ENCODE measurements at regions not wholly inside any gene's neighbourhood (a gene's known extent, or its start where the extent isn't known, plus 50 kb on each side); places are given as distances from the start of the nearest gene placed in this dataset.

DNA sequence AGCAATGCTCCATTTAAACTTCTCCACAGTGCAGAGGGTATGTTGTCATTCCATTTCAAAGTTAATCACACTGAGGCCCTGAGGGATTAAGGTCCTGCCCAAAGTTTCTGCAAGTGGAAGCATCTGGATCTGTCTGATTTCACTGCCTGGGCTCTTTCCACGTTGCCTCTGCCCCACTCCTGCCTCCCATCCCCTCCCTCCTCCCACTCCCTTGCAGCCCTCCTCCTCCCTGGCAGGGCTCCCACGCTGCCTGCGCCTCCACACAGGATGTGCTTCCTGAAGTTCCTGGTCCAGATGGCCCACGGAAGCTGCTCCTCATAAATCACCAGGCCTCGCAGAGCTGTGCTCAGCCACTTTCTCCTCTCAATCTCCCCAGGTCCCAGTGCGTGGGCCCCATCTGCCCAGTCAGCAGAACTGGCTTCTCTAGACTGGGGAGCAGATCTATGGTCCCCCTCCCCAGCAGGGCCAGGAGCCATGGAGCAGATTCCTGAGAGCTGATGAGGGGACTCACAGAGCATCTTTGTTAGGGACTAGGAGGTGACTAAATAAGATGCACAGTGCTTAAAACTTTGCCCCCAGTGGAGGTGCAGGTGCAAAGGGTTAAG is 65.4 kb upstream of the MAFB start:
- TF ChIP-seq ZBTB7A (IDR thresholded peaks at IDR 0.05; ENCODE audit: low read depth) (no peak), TEAD4 (IDR thresholded peaks at IDR 0.05) (no peak), CREB1 (IDR thresholded peaks at IDR 0.05; ENCODE audit: low read depth) (no peak), RAD21 (IDR thresholded peaks at IDR 0.05; ENCODE audit: low read depth) (no peak), NFIC (IDR thresholded peaks at IDR 0.05) (no peak), TAF1 (IDR thresholded peaks at IDR 0.05; ENCODE audit: low read depth) (no peak), YY1 (IDR thresholded peaks at IDR 0.05; ENCODE audit: low read depth) (no peak), FOXM1 (IDR thresholded peaks at IDR 0.05; ENCODE audit: borderline replicate concordance, low read depth) (no peak), EGR1 (IDR thresholded peaks at IDR 0.05) (no peak), TCF12 (IDR thresholded peaks at IDR 0.05; ENCODE audit: low read depth) (no peak)
- TF ChIP-seq, protein P1, sequence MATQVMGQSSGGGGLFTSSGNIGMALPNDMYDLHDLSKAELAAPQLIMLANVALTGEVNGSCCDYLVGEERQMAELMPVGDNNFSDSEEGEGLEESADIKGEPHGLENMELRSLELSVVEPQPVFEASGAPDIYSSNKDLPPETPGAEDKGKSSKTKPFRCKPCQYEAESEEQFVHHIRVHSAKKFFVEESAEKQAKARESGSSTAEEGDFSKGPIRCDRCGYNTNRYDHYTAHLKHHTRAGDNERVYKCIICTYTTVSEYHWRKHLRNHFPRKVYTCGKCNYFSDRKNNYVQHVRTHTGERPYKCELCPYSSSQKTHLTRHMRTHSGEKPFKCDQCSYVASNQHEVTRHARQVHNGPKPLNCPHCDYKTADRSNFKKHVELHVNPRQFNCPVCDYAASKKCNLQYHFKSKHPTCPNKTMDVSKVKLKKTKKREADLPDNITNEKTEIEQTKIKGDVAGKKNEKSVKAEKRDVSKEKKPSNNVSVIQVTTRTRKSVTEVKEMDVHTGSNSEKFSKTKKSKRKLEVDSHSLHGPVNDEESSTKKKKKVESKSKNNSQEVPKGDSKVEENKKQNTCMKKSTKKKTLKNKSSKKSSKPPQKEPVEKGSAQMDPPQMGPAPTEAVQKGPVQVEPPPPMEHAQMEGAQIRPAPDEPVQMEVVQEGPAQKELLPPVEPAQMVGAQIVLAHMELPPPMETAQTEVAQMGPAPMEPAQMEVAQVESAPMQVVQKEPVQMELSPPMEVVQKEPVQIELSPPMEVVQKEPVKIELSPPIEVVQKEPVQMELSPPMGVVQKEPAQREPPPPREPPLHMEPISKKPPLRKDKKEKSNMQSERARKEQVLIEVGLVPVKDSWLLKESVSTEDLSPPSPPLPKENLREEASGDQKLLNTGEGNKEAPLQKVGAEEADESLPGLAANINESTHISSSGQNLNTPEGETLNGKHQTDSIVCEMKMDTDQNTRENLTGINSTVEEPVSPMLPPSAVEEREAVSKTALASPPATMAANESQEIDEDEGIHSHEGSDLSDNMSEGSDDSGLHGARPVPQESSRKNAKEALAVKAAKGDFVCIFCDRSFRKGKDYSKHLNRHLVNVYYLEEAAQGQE (IDR thresholded peaks at IDR 0.05; ENCODE audit: low read depth) = no peak
- TF ChIP-seq, protein P2, sequence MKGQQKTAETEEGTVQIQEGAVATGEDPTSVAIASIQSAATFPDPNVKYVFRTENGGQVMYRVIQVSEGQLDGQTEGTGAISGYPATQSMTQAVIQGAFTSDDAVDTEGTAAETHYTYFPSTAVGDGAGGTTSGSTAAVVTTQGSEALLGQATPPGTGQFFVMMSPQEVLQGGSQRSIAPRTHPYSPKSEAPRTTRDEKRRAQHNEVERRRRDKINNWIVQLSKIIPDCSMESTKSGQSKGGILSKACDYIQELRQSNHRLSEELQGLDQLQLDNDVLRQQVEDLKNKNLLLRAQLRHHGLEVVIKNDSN (IDR thresholded peaks at IDR 0.05) = no peak

DNA sequence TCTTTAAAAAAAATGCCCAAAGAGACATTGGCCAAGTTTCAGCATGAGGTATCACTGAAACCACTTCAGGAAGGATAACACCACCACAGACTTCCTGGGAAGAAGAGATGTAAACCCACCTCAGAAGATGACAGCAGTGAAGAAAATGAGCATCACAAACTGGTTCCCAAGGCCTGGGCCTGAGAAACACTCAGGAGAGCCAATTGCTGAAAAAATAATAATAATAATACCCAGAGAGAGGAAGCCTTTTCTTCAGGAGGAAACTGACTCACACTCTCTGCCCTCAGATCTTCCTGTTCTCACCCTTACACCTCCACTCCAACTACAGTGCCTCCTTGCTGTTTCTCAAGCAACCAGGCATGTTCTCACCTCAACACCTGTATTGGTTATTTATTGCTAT is 68.1 kb upstream of the MAFB start:
- TF ChIP-seq, protein P2 (IDR thresholded peaks at IDR 0.05) = no peak
- TF ChIP-seq EGR1 (IDR thresholded peaks at IDR 0.05) (no peak), TAF1 (IDR thresholded peaks at IDR 0.05; ENCODE audit: low read depth) (no peak), ZBTB7A (IDR thresholded peaks at IDR 0.05; ENCODE audit: low read depth) (no peak), TEAD4 (IDR thresholded peaks at IDR 0.05) (no peak), YY1 (IDR thresholded peaks at IDR 0.05; ENCODE audit: low read depth) (no peak), FOXM1 (IDR thresholded peaks at IDR 0.05; ENCODE audit: borderline replicate concordance, low read depth) (no peak), RAD21 (IDR thresholded peaks at IDR 0.05; ENCODE audit: low read depth) (no peak), CEBPB (IDR thresholded peaks at IDR 0.05) (no peak), NFIC (IDR thresholded peaks at IDR 0.05) (no peak), EP300 (IDR thresholded peaks at IDR 0.05; ENCODE audit: borderline replicate concordance) (no peak), CREB1 (IDR thresholded peaks at IDR 0.05; ENCODE audit: low read depth) (no peak), TCF12 (IDR thresholded peaks at IDR 0.05; ENCODE audit: low read depth) (no peak)
- TF ChIP-seq, protein P1 (IDR thresholded peaks at IDR 0.05; ENCODE audit: low read depth) = no peak
- TF ChIP-seq, protein P3, sequence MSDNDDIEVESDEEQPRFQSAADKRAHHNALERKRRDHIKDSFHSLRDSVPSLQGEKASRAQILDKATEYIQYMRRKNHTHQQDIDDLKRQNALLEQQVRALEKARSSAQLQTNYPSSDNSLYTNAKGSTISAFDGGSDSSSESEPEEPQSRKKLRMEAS (IDR thresholded peaks at IDR 0.05) = no peak

DNA sequence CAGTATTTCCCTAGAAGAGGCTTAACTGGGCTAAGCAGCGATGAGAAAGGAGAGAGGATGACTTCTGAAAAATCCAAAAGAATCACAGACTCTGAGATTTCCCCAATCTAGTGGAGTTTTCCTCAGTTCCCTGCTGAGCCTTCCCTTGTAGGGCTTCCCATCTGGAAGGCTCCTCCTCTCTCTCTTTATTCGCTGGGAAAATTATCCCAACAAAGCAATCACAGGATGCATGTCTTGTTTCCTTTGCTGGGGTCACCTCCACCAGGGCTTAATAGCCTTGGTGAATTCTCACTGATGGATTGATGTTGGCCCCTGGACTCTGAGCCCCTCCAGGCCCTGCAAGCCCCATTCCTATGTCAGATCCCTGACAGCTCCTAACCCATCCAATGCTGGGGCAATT is 69.8 kb upstream of the MAFB start:
- TF ChIP-seq, protein P3 (IDR thresholded peaks at IDR 0.05) = no peak
- TF ChIP-seq CREB1 (IDR thresholded peaks at IDR 0.05; ENCODE audit: low read depth) (no peak), EGR1 (IDR thresholded peaks at IDR 0.05) (no peak), YY1 (IDR thresholded peaks at IDR 0.05; ENCODE audit: low read depth) (no peak), TEAD4 (IDR thresholded peaks at IDR 0.05) (no peak), CEBPB (IDR thresholded peaks at IDR 0.05) (no peak), FOXM1 (IDR thresholded peaks at IDR 0.05; ENCODE audit: borderline replicate concordance, low read depth) (no peak), TAF1 (IDR thresholded peaks at IDR 0.05; ENCODE audit: low read depth) (no peak), EP300 (IDR thresholded peaks at IDR 0.05; ENCODE audit: borderline replicate concordance) (no peak), NFIC (IDR thresholded peaks at IDR 0.05) (no peak), RAD21 (IDR thresholded peaks at IDR 0.05; ENCODE audit: low read depth) (no peak), TCF12 (IDR thresholded peaks at IDR 0.05; ENCODE audit: low read depth) (no peak), ZBTB7A (IDR thresholded peaks at IDR 0.05; ENCODE audit: low read depth) (no peak)
- TF ChIP-seq, protein P1 (IDR thresholded peaks at IDR 0.05; ENCODE audit: low read depth) = no peak
- TF ChIP-seq, protein P2 (IDR thresholded peaks at IDR 0.05) = no peak

All from Ishikawa (cell line).